GM12878 (cell line): ENCODE measurements at regions not wholly inside any gene's neighbourhood (a gene's known extent, or its start where the extent isn't known, plus 50 kb on each side); places are given as distances from the start of the nearest gene placed in this dataset.

Experiments
- ATAC-seq: fragments of 200-7000 bp; cut with Tn5 transposase; 3 replicates; pipeline ENCODE4 v1.9.1; 2020; ENCODE audit warnings: mild to moderate bottlenecking, moderate library complexity
- BruUV-seq: library from RNA; stranded (reverse); fragments of 400-500 nt; replicated peaks from 2 replicates; lab custom pipeline; 2021; lab: Mats Ljungman, UMichigan
- CTCF ChIA-PET: fragments of 300-600 bp; sonication (Branson Sonifier 250); formaldehyde crosslinking; extraction: SDS; loops from one replicate; lab custom pipeline; 2021; ENCODE audit warnings: inconsistent platforms; lab: Yijun Ruan, JAX
- POLR2A ChIA-PET: fragments of 350-600 bp; formaldehyde crosslinking; extraction: SDS; loops from one replicate; lab custom pipeline; 2021; ENCODE audit warnings: inconsistent platforms; lab: Charles Lee
- RAD21 ChIA-PET: fragments of 300-600 bp; sonication (Branson Sonifier 250); formaldehyde crosslinking; loops from one replicate; lab custom pipeline; 2023; ENCODE audit warnings: antibody characterized with exemption; ENCODE audit not compliant: unreplicated experiment; lab: Charles Lee
- SMC1A ChIA-PET: fragments of 300-600 bp; sonication (Branson Sonifier 250); formaldehyde crosslinking; loops from one replicate; lab custom pipeline; 2023; ENCODE audit not compliant: unreplicated experiment, uncharacterized antibody; lab: Charles Lee
- DNase-seq: peaks from one replicate; pipeline ENCODE4 v3.0.0-alpha.2; 2011; ENCODE audit warnings: low read depth, low spot score
- FAIRE-seq: peaks from 3 replicates; lab custom pipeline; 2011; peaks lifted over from hg19 to GRCh38; lab: Jason Lieb, UNC
- H2AFZ ChIP-seq: 2 replicates; pipeline ENCODE4 v1.6.0; 2011; ENCODE audit warnings: low read depth, low read length, control low read depth; ENCODE audit not compliant: control insufficient read depth
- H3K27ac ChIP-seq: 2 replicates; pipeline ENCODE4 v1.5.1; 2011; ENCODE audit warnings: control low read depth; ENCODE audit not compliant: control insufficient read depth, insufficient read depth
- H3K27me3 ChIP-seq, 2 experiments: replicated peaks in 1 of 2; 2 replicates each; pipeline versions ENCODE4 v1.6.0 to v1.6.1; 2011; ENCODE audit warnings: low read length in 1 of 2; ENCODE audit not compliant: control insufficient read depth in 2 of 2, insufficient read depth in 2 of 2
- H3K36me3 ChIP-seq, 2 experiments: 2 replicates each; pipeline ENCODE4 v1.5.1; 2011; ENCODE audit warnings: low read length in 1 of 2; ENCODE audit not compliant: control insufficient read depth in 2 of 2, insufficient read depth in 2 of 2
- H3K4me1 ChIP-seq: 2 replicates; pipeline ENCODE4 v1.6.1; 2011; ENCODE audit warnings: mild to moderate bottlenecking, low read length, moderate library complexity, mixed read lengths; ENCODE audit not compliant: control insufficient read depth, insufficient read depth
- H3K4me2 ChIP-seq: 2 replicates; pipeline ENCODE4 v1.6.0; 2011; ENCODE audit warnings: control low read depth; ENCODE audit not compliant: control insufficient read depth, insufficient read depth
- H3K4me3 ChIP-seq: fragments of 200-600 bp; sonication (generic); 2 replicates; pipeline ENCODE4 v1.5.1; 2016
- H3K79me2 ChIP-seq: 2 replicates; pipeline ENCODE4 v1.6.0; 2011; ENCODE audit warnings: low read length; ENCODE audit not compliant: control insufficient read depth, insufficient read depth
- H3K9ac ChIP-seq: 2 replicates; pipeline ENCODE4 v1.8.0; 2011; ENCODE audit warnings: low read length, control low read depth, mixed read lengths; ENCODE audit not compliant: control insufficient read depth, insufficient read depth
- H3K9me3 ChIP-seq: replicated peaks from 3 replicates; pipeline ENCODE4 v1.5.1; 2011; ENCODE audit warnings: mild to moderate bottlenecking, low read length; ENCODE audit not compliant: control insufficient read depth, insufficient read depth
- H4K20me1 ChIP-seq: 2 replicates; pipeline ENCODE4 v1.6.0; 2011; ENCODE audit not compliant: control insufficient read depth, insufficient read depth
- FOS ChIP-seq: IDR thresholded peaks from 3 replicates; pipeline ENCODE4 v1.6.1; 2011; ENCODE audit warnings: borderline replicate concordance; ENCODE audit not compliant: insufficient read length; ENCODE audit errors: extremely low read depth
- JUND ChIP-seq: IDR thresholded peaks from 2 replicates; pipeline ENCODE4 v1.6.1; 2012; ENCODE audit warnings: low read depth, mild to moderate bottlenecking, low read length, improper control_type of control experiment, moderate library complexity
- MEF2B ChIP-seq: fragments of 450-650 bp; IDR thresholded peaks from 2 replicates; pipeline ENCODE4 v1.6.1; 2018; ENCODE audit warnings: mild to moderate bottlenecking, moderate library complexity; ENCODE audit not compliant: partially characterized antibody, poor library complexity, severe bottlenecking
- NR2C1 ChIP-seq: fragments of 450-650 bp; IDR thresholded peaks from 2 replicates; pipeline ENCODE4 v1.6.1; 2017; ENCODE audit warnings: antibody characterized with exemption, mild to moderate bottlenecking, moderate library complexity
- POLR2AphosphoS5 ChIP-seq: IDR thresholded peaks from 2 replicates; pipeline ENCODE4 v1.6.1; 2011; ENCODE audit warnings: mild to moderate bottlenecking, low read length, inconsistent platforms
- SREBF2 ChIP-seq: IDR thresholded peaks from 2 replicates; pipeline ENCODE4 v1.6.1; 2012; ENCODE audit warnings: mild to moderate bottlenecking, low read length
- STAT1 ChIP-seq: fragments of 450-650 bp; conservative IDR thresholded peaks from 2 replicates; pipeline ENCODE4 v1.6.1; 2014; ENCODE audit warnings: antibody characterized with exemption, mild to moderate bottlenecking
- ZNF24 ChIP-seq: fragments of 450-650 bp; IDR thresholded peaks from 2 replicates; pipeline ENCODE4 v1.6.1; 2017; ENCODE audit warnings: antibody characterized with exemption, mild to moderate bottlenecking
- WGBS: methylation state at CpG from one replicate; pipeline ENCODE4 v1.1.6; 2016; ENCODE audit warnings: low lambda C conversion rate; ENCODE audit not compliant: insufficient replicate concordance, insufficient coverage; ENCODE audit errors: missing lambda C conversion rate; 5-methylcytosine and 5-hydroxymethylcytosine counted together
- in situ Hi-C: fragments of 300-500 bp; cut with MboI; formaldehyde crosslinking; loops from 9 replicates; pipeline ENCODE4 v1.14.3; 2018; ENCODE audit warnings: mixed read lengths
- intact Hi-C: fragments of 100-400 bp; cut with micrococcal nuclease; formaldehyde crosslinking; loops from one replicate; pipeline ENCODE4 v1.14.2; 2022; ENCODE audit not compliant: unreplicated experiment
- TF ChIP-seq, protein P1 (sequence below): fragments of 450-650 bp; IDR thresholded peaks from 2 replicates; pipeline ENCODE4 v1.6.1; 2018; ENCODE audit warnings: borderline replicate concordance, mild to moderate bottlenecking; ENCODE audit not compliant: partially characterized antibody

GRCh38 chr11:92852229-92852628 lies 117.2 kb upstream of the MTNR1B start (continued):
- TF ChIP-seq POLR2AphosphoS5 (no peak), ZNF24 (no peak), MEF2B (no peak), JUND (no peak)

- H3K27ac ChIP-seq = no peak overlapping the region
- intact Hi-C loops = no loop called here
- RAD21 ChIA-PET = no interaction called here
- no peak overlapping the region for H3K4me2 ChIP-seq
- CTCF ChIA-PET = interaction anchor here (0.9 kb wide), 1 partner anchor 13 kb away, joined by 3 read pairs; no protein-coding TSS in a partner anchor
- TF ChIP-seq SREBF2 (no peak), STAT1 (no peak), FOS (no peak), NR2C1 (no peak)
- TF ChIP-seq, protein P1, sequence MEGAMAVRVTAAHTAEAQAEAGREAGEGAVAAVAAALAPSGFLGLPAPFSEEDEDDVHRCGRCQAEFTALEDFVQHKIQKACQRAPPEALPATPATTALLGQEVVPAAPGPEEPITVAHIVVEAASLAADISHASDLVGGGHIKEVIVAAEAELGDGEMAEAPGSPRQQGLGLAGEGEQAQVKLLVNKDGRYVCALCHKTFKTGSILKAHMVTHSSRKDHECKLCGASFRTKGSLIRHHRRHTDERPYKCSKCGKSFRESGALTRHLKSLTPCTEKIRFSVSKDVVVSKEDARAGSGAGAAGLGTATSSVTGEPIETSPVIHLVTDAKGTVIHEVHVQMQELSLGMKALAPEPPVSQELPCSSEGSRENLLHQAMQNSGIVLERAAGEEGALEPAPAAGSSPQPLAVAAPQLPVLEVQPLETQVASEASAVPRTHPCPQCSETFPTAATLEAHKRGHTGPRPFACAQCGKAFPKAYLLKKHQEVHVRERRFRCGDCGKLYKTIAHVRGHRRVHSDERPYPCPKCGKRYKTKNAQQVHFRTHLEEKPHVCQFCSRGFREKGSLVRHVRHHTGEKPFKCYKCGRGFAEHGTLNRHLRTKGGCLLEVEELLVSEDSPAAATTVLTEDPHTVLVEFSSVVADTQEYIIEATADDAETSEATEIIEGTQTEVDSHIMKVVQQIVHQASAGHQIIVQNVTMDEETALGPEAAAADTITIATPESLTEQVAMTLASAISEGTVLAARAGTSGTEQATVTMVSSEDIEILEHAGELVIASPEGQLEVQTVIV = no peak
- no peaks in the 10 kb centered on the region; a peak in 1 of 4 replicates for H3K36me3 ChIP-seq
- no peaks in the 10 kb centered on the region for H3K27me3 ChIP-seq
- no peak for ATAC-seq
- POLR2A ChIA-PET = no interaction called here
- SMC1A ChIA-PET = no interaction called here
- 6% methylated on average over 7 of the region's 7 CpGs for WGBS
- no peaks in the 10 kb centered on the region for H3K4me1 ChIP-seq
- no peak overlapping the region for H3K4me3 ChIP-seq
- no peak for FAIRE-seq
- H3K79me2 ChIP-seq = no peaks in the 10 kb centered on the region
- H3K9me3 ChIP-seq = no peaks in the 10 kb centered on the region
- H4K20me1 ChIP-seq = no peaks in the 10 kb centered on the region
- in situ Hi-C loops = no loop called here
- no peak overlapping the region for H2AFZ ChIP-seq
- no TSS peak for BruUV-seq
- DNase-seq = no peak
- H3K9ac ChIP-seq = no peak overlapping the region
Measured at GRCh38 chr11:92852946-92853345, 116.5 kb upstream of the MTNR1B start.
